BLaER1 treated with 17β-estradiol and CSF1 and Interleukin-3, amounts not matched to agents 10 nM and 100 nM (cell line): ENCODE measurements at regions not wholly inside any gene's neighbourhood (a gene's known extent, or its start where the extent isn't known, plus 50 kb on each side); places are given as distances from the start of the nearest gene placed in this dataset.

Experiments used
- H3K27ac ChIP-seq, 11 experiments: shearing (Covaris generic); formaldehyde crosslinking; 2 replicates each; pipeline ENCODE4 v1.8.1; 2022
- H3K27me3 ChIP-seq, 11 experiments: shearing (Covaris generic); formaldehyde crosslinking; 2 replicates each; pipeline ENCODE4 v1.8.1; 2022
- H3K36me3 ChIP-seq, 11 experiments: shearing (Covaris generic); formaldehyde crosslinking; 2 replicates each; pipeline ENCODE4 v1.8.1; 2022
- H3K4me1 ChIP-seq, 10 experiments: shearing (Covaris generic); formaldehyde crosslinking; 2 replicates each; pipeline ENCODE4 v1.8.1; 2022
- H3K4me2 ChIP-seq, 11 experiments: shearing (Covaris generic); formaldehyde crosslinking; 2 replicates each; pipeline ENCODE4 v1.8.1; 2022
- H3K4me3 ChIP-seq, 10 experiments: shearing (Covaris generic); formaldehyde crosslinking; 2 replicates each; pipeline ENCODE4 v1.8.1; 2022
- H3K9ac ChIP-seq, 11 experiments: shearing (Covaris generic); formaldehyde crosslinking; 2 replicates each; pipeline ENCODE4 v1.8.1; 2022
- H3K9me3 ChIP-seq, 11 experiments: shearing (Covaris generic); formaldehyde crosslinking; replicated peaks in 1 of 11; 2 replicates each; pipeline ENCODE4 v1.8.1; 2022
- H4K20me1 ChIP-seq, 11 experiments: shearing (Covaris generic); formaldehyde crosslinking; 2 replicates each; pipeline ENCODE4 v1.8.1; 2022
- Cebpa-rat ChIP-seq, 11 experiments: shearing (Covaris generic); IDR thresholded peaks; 2 replicates each; pipeline ENCODE4 v1.8.1; 2022

DNA sequence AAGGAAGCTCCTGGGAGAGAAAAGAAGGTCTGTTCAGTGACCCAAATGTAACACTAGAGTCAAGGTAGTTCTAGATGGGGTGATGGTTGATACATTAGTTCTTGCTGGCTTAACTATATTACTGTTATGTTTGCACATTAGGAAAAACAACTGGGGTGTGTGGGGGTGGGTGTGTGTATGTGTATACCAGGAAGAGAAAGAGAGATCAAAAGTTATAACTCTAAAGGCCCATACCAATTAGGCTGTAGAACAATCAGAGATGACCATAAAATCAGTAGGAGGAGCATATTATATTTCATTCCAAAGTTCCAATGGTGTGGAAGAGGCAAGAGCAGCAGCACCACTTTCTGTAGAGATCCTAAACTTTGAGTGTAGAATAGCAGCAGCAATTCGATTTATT is 134.7 kb upstream of the FMR1 start:
- Histone ChIP-seq H3K27me3 (peaks cover 9 to 93% (median 83%) of the 10 kb centered on the region in 11 experiments; a peak in 21 of 22 replicates), H4K20me1 (no peaks in the 10 kb centered on the region), H3K4me2 (no peak overlapping the region), H3K36me3 (no peaks in the 10 kb centered on the region), H3K9me3 (peaks cover 0 to 10% (median 0%) of the 10 kb centered on the region in 11 experiments; a peak in 2 of 22 replicates), H3K4me1 (no peaks in the 10 kb centered on the region), H3K4me3 (no peak overlapping the region), H3K27ac (no peak overlapping the region), H3K9ac (no peak overlapping the region)
- no peak for TF ChIP-seq Cebpa-rat (IDR thresholded peaks at IDR 0.05)

DNA sequence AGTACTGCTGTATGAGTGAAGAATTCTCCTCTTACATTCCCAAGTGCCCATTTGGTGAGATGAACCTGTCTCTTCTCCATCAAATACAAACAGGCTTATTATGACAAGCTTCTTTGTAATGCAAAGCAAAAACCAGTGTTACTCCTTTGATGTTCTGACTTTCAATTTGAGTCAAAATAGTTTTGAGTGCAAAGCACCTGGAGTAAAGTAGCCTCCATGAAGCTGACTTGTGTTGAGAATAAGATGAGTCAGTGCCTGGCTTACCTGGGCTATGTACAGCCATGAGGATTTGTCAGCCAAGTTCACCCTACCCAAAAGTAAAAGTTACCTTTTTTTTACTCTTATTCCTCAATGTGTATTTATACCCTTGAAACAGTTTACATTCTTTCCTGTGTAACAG is 132.5 kb upstream of the FMR1 start:
- Histone ChIP-seq H3K4me3 (no peak overlapping the region), H3K9ac (no peak overlapping the region), H3K36me3 (no peaks in the 10 kb centered on the region), H3K9me3 (peaks cover 0 to 10% (median 0%) of the 10 kb centered on the region in 11 experiments; a peak in 2 of 22 replicates), H3K27me3 (peaks cover 10 to 86% (median 74%) of the 10 kb centered on the region in 11 experiments; a peak in 21 of 22 replicates), H3K27ac (no peak overlapping the region), H3K4me1 (no peaks in the 10 kb centered on the region), H4K20me1 (no peaks in the 10 kb centered on the region), H3K4me2 (no peak overlapping the region)
- no peak for TF ChIP-seq Cebpa-rat (IDR thresholded peaks at IDR 0.05)

- no peak for TF ChIP-seq Cebpa-rat (IDR thresholded peaks at IDR 0.05)
- 0 out of 22 replicates have a peak, but pooled peaks cover 0 to 3% (median 0%) of the 10 kb centered on the region in 11 experiments for H3K9me3 ChIP-seq
Observed at GRCh38 chrX:147781844-147782243, 129.9 kb upstream of the FMR1 start.

GRCh38 chrX:147788641-147789350 is 122.9 kb upstream of the FMR1 start:
- no peak for TF ChIP-seq Cebpa-rat (IDR thresholded peaks at IDR 0.05)
- peaks cover 4 to 72% (median 44%) of the 10 kb centered on the region in 11 experiments; a peak in 19 of 22 replicates for H3K27me3 ChIP-seq
- no peaks in the 10 kb centered on the region for H3K36me3 ChIP-seq
- peaks cover 0 to 8% (median 0%) of the 10 kb centered on the region in 11 experiments; a peak in 3 of 22 replicates for H3K9me3 ChIP-seq
- H3K4me3 ChIP-seq = no peak overlapping the region
- H3K9ac ChIP-seq = no peak overlapping the region
- H3K4me2 ChIP-seq = no peak overlapping the region
- no peaks in the 10 kb centered on the region for H4K20me1 ChIP-seq
- H3K4me1 ChIP-seq = no peaks in the 10 kb centered on the region
- H3K27ac ChIP-seq = no peak overlapping the region

More at GRCh38 chrX:147781844-147782243, 129.9 kb upstream of the FMR1 start:
- no peak overlapping the region for H3K4me3 ChIP-seq
- no peaks in the 10 kb centered on the region for H3K4me1 ChIP-seq
- no peaks in the 10 kb centered on the region for H4K20me1 ChIP-seq
- no peak overlapping the region for H3K9ac ChIP-seq
- H3K36me3 ChIP-seq = no peaks in the 10 kb centered on the region
- H3K27ac ChIP-seq = no peak overlapping the region
- H3K27me3 ChIP-seq = peaks cover 20 to 83% (median 58%) of the 10 kb centered on the region in 11 experiments; a peak in 21 of 22 replicates
- H3K4me2 ChIP-seq = no peak overlapping the region

DNA sequence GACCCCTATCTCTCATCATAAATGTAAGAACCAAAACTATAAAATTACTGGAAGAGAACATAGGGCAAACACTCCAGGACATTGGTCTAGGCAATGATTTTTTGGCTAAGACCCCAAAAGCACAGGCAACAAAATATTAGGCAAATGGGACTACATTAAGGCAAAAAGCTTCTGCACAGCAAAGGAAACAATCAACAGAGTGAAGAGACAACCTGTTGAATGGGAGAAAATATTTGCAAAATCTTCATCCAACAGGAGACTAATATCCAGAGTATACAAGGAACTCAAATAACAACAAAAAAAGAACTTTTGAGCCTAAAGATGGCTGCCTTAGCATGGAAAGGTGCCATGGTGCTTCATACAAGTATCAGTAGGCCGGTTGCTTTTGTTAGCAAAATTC is 111.1 kb upstream of the FMR1 start:
- no peak overlapping the region for H3K4me3 ChIP-seq

DNA sequence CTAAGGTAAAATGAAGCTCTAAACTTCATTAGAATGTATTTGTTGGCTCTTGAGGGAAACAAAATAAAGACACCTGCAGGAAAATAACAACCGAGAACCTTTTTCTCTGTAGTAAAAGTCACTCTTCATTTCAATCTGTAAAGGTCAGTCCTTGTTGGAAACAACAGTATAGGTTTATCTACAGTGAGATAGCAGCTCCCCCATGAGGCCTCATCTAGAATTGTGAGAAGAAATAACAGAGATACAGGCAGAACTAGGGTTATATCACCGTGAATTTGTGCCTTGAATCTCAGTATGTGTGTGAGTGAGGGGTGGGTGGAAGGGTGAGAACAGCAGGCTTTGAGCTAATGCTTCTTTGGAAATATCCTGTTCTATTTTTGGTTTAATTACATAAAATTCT is 107.8 kb upstream of the FMR1 start:
- no peak overlapping the region for H3K4me3 ChIP-seq
- H3K4me2 ChIP-seq = peak overlapping the region in 1 of 11 experiments; percentile 6; a peak in 1 of 22 replicates
- no peaks in the 10 kb centered on the region for H3K4me1 ChIP-seq
- no peak for TF ChIP-seq Cebpa-rat (IDR thresholded peaks at IDR 0.05)
- H3K9me3 ChIP-seq = peaks cover 0 to 12% (median 8%) of the 10 kb centered on the region in 11 experiments; a peak in 14 of 22 replicates
- H3K36me3 ChIP-seq = no peaks in the 10 kb centered on the region
- H3K27me3 ChIP-seq = peaks cover 19 to 78% (median 63%) of the 10 kb centered on the region in 11 experiments
- no peak overlapping the region for H3K27ac ChIP-seq
- H3K9ac ChIP-seq = no peak overlapping the region
- no peaks in the 10 kb centered on the region for H4K20me1 ChIP-seq

More for the DNA sequence above, 111.1 kb upstream of the FMR1 start:
- Histone ChIP-seq H3K9ac (no peak overlapping the region), H3K36me3 (no peaks in the 10 kb centered on the region), H3K4me2 (no peak overlapping the region), H3K9me3 (peaks cover 0 to 16% (median 10%) of the 10 kb centered on the region in 11 experiments; a peak in 14 of 22 replicates), H4K20me1 (no peaks in the 10 kb centered on the region), H3K27ac (no peak overlapping the region), H3K27me3 (peaks cover 3 to 60% (median 41%) of the 10 kb centered on the region in 11 experiments; a peak in 21 of 22 replicates), H3K4me1 (no peaks in the 10 kb centered on the region)
- TF ChIP-seq Cebpa-rat (IDR thresholded peaks at IDR 0.05) = no peak

DNA sequence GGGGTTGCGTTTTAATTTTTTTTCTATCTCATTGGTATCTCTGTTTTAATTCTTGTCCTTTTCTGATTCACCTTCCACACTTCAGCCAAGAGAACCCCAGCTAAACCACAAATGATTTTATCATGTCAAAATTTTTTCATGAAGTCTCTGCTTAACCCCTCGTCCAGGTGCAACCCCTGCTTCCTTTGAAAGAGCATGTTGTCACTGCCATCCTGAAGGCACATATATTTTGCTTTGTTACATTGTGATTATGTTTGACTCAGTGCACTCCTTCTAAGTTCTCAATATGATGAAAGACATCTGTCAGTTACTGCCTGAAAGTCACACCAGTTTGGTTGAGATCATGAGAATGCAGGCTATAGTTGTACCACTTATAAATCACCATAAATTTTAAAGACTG is 99.9 kb upstream of the FMR1 start:
- no peaks in the 10 kb centered on the region; a peak in 1 of 22 replicates for H4K20me1 ChIP-seq
- H3K36me3 ChIP-seq = no peaks in the 10 kb centered on the region
- no peaks in the 10 kb centered on the region for H3K4me1 ChIP-seq
- H3K27me3 ChIP-seq = peaks cover 34 to 77% (median 65%) of the 10 kb centered on the region in 11 experiments
- TF ChIP-seq Cebpa-rat (IDR thresholded peaks at IDR 0.05) = no peak
- peaks cover 0 to 16% (median 0%) of the 10 kb centered on the region in 11 experiments; a peak in 6 of 22 replicates for H3K9me3 ChIP-seq
- no peak overlapping the region for H3K27ac ChIP-seq
- no peak overlapping the region for H3K4me3 ChIP-seq
- no peak overlapping the region for H3K9ac ChIP-seq
- H3K4me2 ChIP-seq = no peak overlapping the region

DNA sequence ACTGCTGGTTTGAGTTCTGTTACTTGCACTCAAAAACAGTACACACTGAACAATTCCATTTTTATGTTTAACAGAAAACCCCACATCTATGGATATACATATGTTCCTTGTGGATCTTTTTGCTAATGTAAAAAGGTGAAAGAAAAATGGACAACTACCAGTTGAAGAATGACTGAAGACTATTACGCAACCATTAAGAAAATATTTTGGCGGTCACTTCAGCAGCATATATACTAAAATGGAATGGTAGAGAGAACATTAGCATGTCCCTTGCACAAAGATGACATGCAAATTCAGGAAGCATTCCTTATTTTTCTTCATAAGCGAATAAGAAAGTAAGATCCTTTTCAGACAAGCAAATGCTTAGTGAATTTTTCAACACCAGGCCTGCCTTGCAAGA is 84.6 kb upstream of the FMR1 start:
- no peak overlapping the region for H3K27ac ChIP-seq
- no peaks in the 10 kb centered on the region for H3K36me3 ChIP-seq
- H3K4me1 ChIP-seq = no peaks in the 10 kb centered on the region
- TF ChIP-seq Cebpa-rat (IDR thresholded peaks at IDR 0.05) = peak in 4 of 11 experiments; percentile 24 to 75 (median 57); a peak in 4 of 22 replicates
- peaks cover 4 to 67% (median 56%) of the 10 kb centered on the region in 11 experiments; a peak in 17 of 22 replicates for H3K27me3 ChIP-seq
- H3K4me3 ChIP-seq = no peak overlapping the region
- no peaks in the 10 kb centered on the region for H4K20me1 ChIP-seq
- H3K9ac ChIP-seq = no peak overlapping the region
- peaks cover 26 to 53% (median 31%) of the 10 kb centered on the region in 11 experiments for H3K9me3 ChIP-seq
- no peak overlapping the region for H3K4me2 ChIP-seq

DNA sequence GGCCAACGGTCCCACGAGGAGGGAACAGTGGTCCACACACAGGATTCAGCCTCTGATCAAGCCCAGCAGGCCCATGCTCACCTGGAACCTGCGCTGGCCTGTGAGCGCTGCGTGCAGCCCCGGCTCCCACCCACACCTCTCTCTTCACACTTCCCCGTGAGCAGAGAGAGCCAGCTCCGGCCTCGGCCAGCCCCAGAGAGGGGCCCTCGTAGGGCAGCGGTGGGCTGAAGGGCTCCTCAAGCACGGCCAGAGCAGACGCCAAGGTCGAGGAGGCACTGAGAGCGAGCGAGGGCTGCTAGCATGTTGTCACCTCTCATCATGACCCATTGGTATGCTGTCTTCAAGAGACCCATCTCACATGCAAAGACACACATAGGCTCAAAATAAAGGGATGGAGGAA is 83.0 kb upstream of the FMR1 start:
- H3K9me3 ChIP-seq = peaks cover 25 to 43% (median 29%) of the 10 kb centered on the region in 11 experiments
- H3K36me3 ChIP-seq = no peaks in the 10 kb centered on the region
- H3K27me3 ChIP-seq = peaks cover 13 to 69% (median 62%) of the 10 kb centered on the region in 11 experiments; a peak in 20 of 22 replicates
- H3K9ac ChIP-seq = no peak overlapping the region
- H3K27ac ChIP-seq = no peak overlapping the region
- H3K4me1 ChIP-seq = no peaks in the 10 kb centered on the region
- no peak for TF ChIP-seq Cebpa-rat (IDR thresholded peaks at IDR 0.05)
- no peak overlapping the region for H3K4me3 ChIP-seq
- H3K4me2 ChIP-seq = no peak overlapping the region
- H4K20me1 ChIP-seq = no peaks in the 10 kb centered on the region
